SK-N-SH (cell line): ENCODE measurements at regions not wholly inside any gene's neighbourhood (a gene's known extent, or its start where the extent isn't known, plus 50 kb on each side); places are given as distances from the start of the nearest gene placed in this dataset.

Source experiments
- CTCF ChIA-PET: fragments of 300-600, 350-600 bp; formaldehyde crosslinking; extraction: SDS; loops from one replicate; lab custom pipeline; 2021; lab: Yijun Ruan, JAX
- POLR2A ChIA-PET: fragments of 350-600 bp; sonication (Branson Sonifier 250); formaldehyde crosslinking; extraction: SDS; loops from one replicate; lab custom pipeline; 2020; ENCODE audit warnings: antibody characterized with exemption, inconsistent platforms; lab: Yijun Ruan, JAX
- DNase-seq: peaks from one replicate; pipeline ENCODE4 v3.0.0; 2012
- H2AFZ ChIP-seq: fragments of 200-600 bp; sonication (generic); 2 replicates; pipeline ENCODE4 v1.8.1; 2016; ENCODE audit warnings: antibody characterized with exemption, mild to moderate bottlenecking, low read depth
- H3F3A ChIP-seq: fragments of 200-600 bp; sonication (generic); replicated peaks from 2 replicates; pipeline ENCODE3; 2016; ENCODE audit warnings: antibody characterized with exemption, mild to moderate bottlenecking; ENCODE audit not compliant: insufficient read depth
- H3K27ac ChIP-seq, 2 experiments: fragments of 200-500 bp in 1 of 2; fragments of 200-600 bp in 1 of 2; sonication (Bioruptor generic) in 1 of 2; sonication (generic), shearing (Covaris generic) in 1 of 2; 2 replicates each; pipeline versions ENCODE4 v1.5.1 to v1.6.1; 2014 to 2016; ENCODE audit warnings: low read depth in 2 of 2, inconsistent platforms in 1 of 2, low read length in 1 of 2, mild to moderate bottlenecking in 1 of 2, mixed read lengths in 1 of 2
- H3K27me3 ChIP-seq: fragments of 200-600 bp; sonication (generic), shearing (Covaris generic); 2 replicates; pipeline ENCODE4 v1.6.1; 2016; ENCODE audit warnings: mixed run types; ENCODE audit not compliant: insufficient read depth
- H3K36me3 ChIP-seq, 2 experiments: fragments of 200-500 bp in 1 of 2; fragments of 200-600 bp in 1 of 2; sonication (Bioruptor generic) in 1 of 2; sonication (generic) in 1 of 2; replicated peaks in 1 of 2; 2 replicates each; pipeline versions ENCODE3 to v1.5.1; 2014 to 2016; ENCODE audit warnings: low read length in 1 of 2, mild to moderate bottlenecking in 1 of 2; ENCODE audit not compliant: insufficient read depth in 2 of 2, control insufficient read depth in 1 of 2
- H3K4me1 ChIP-seq, 2 experiments: fragments of 200-500 bp in 1 of 2; fragments of 200-600 bp in 1 of 2; sonication (Bioruptor generic) in 1 of 2; sonication (generic), shearing (Covaris generic) in 1 of 2; 2 replicates each; pipeline versions ENCODE4 v1.5.1 to v1.6.1; 2014 to 2016; ENCODE audit warnings: low read depth in 1 of 2, low read length in 1 of 2, mixed run types in 1 of 2; ENCODE audit not compliant: insufficient read depth in 2 of 2, control insufficient read depth in 1 of 2
- H3K4me2 ChIP-seq: fragments of 200-600 bp; sonication (generic), shearing (Covaris generic); 2 replicates; pipeline ENCODE4 v1.6.1; 2017; ENCODE audit warnings: mixed run types
- H3K4me3 ChIP-seq, 2 experiments: fragments of 200-500 bp in 1 of 2; fragments of 200-600 bp in 1 of 2; sonication (Bioruptor generic) in 1 of 2; sonication (generic), shearing (Covaris generic) in 1 of 2; 2 replicates each; pipeline versions ENCODE4 v1.5.1 to v1.8.1; 2014 to 2016; ENCODE audit warnings: low read depth in 2 of 2, inconsistent platforms in 1 of 2, low read length in 1 of 2, mild to moderate bottlenecking in 1 of 2, mixed read lengths in 1 of 2, moderate library complexity in 1 of 2
- H3K79me2 ChIP-seq: fragments of 200-600 bp; sonication (generic); 2 replicates; pipeline ENCODE4 v1.8.1; 2017; ENCODE audit warnings: mild to moderate bottlenecking; ENCODE audit not compliant: insufficient read depth
- H3K9ac ChIP-seq: fragments of 200-600 bp; sonication (generic); 2 replicates; pipeline ENCODE4 v1.6.1; 2017; ENCODE audit warnings: mixed run types
- H3K9me2 ChIP-seq: fragments of 200-600 bp; sonication (generic); 2 replicates; pipeline ENCODE4 v1.6.1; 2017; ENCODE audit warnings: mixed run types
- H3K9me3 ChIP-seq: fragments of 200-600 bp; sonication (generic); 2 replicates; pipeline ENCODE4 v1.6.1; 2017; ENCODE audit warnings: mixed run types, mild to moderate bottlenecking, moderate library complexity
- H4K20me1 ChIP-seq: fragments of 200-600 bp; sonication (generic); 2 replicates; pipeline ENCODE4 v1.6.1; 2017; ENCODE audit warnings: mild to moderate bottlenecking, mixed run types; ENCODE audit not compliant: insufficient read depth
- CTCF ChIP-seq: fragments of 200-600 bp; sonication (generic); IDR thresholded peaks from 2 replicates; pipeline ENCODE4 v1.6.1; 2017; ENCODE audit warnings: antibody characterized with exemption, mild to moderate bottlenecking, moderate library complexity
- EP300 ChIP-seq, 2 experiments: IDR thresholded peaks; 2 replicates each; pipeline versions ENCODE4 v1.4.0 to v1.6.1; 2012; ENCODE audit warnings: borderline replicate concordance in 1 of 2, low read depth in 1 of 2, low read length in 1 of 2
- EZH2phosphoT487 ChIP-seq: fragments of 200-600 bp; sonication (generic); IDR thresholded peaks from 2 replicates; pipeline ENCODE4 v1.6.1; 2017; ENCODE audit warnings: low read depth, mixed run types, mild to moderate bottlenecking, antibody characterized with exemption, moderate library complexity, borderline replicate concordance
- GABPA ChIP-seq: IDR thresholded peaks from 2 replicates; pipeline ENCODE4 v1.4.0; 2012; ENCODE audit warnings: low read depth, mild to moderate bottlenecking
- MXI1 ChIP-seq: IDR thresholded peaks from 2 replicates; pipeline ENCODE4 v1.6.1; 2012; ENCODE audit warnings: mild to moderate bottlenecking, low read depth, low read length, improper control_type of control experiment
- NFIC ChIP-seq: IDR thresholded peaks from 2 replicates; pipeline ENCODE4 v1.4.0; 2012; ENCODE audit warnings: borderline replicate concordance
- PBX3 ChIP-seq: IDR thresholded peaks from 2 replicates; pipeline ENCODE4; 2012
- SIN3A ChIP-seq: IDR thresholded peaks from 2 replicates; pipeline ENCODE4 v1.6.1; 2012; ENCODE audit warnings: low read depth, mild to moderate bottlenecking, low read length, moderate library complexity, borderline replicate concordance
- TEAD4 ChIP-seq: IDR thresholded peaks from 2 replicates; pipeline ENCODE4 v1.4.0; 2012; ENCODE audit warnings: mild to moderate bottlenecking, borderline replicate concordance; ENCODE audit not compliant: insufficient read depth
- USF2 ChIP-seq: fragments of 150-350 bp; IDR thresholded peaks from 2 replicates; pipeline ENCODE4 v1.6.1; 2017; ENCODE audit warnings: antibody characterized with exemption, low read length, low read depth, borderline replicate concordance
- ZBTB33 ChIP-seq: IDR thresholded peaks from 2 replicates; pipeline ENCODE4 v1.4.0; 2012; ENCODE audit warnings: low read depth, borderline replicate concordance
- WGBS: methylation state at CpG from one replicate; pipeline ENCODE4 v1.1.6; 2017; ENCODE audit warnings: low lambda C conversion rate; 5-methylcytosine and 5-hydroxymethylcytosine counted together

- Histone ChIP-seq H2AFZ (no peak overlapping the region), H3F3A (no peaks in the 10 kb centered on the region), H3K9me2 (no peaks in the 10 kb centered on the region), H3K4me2 (no peak overlapping the region), H3K79me2 (no peaks in the 10 kb centered on the region), H3K9me3 (no peaks in the 10 kb centered on the region), H3K27me3 (no peaks in the 10 kb centered on the region), H3K36me3 (no peaks in the 10 kb centered on the region), H3K4me3 (no peak overlapping the region), H3K27ac (no peak overlapping the region), H4K20me1 (no peaks in the 10 kb centered on the region), H3K4me1 (peaks cover 9 to 18% of the 10 kb centered on the region in 2 experiments; a peak in 3 of 4 replicates), H3K9ac (no peak overlapping the region)
- no peak for TF ChIP-seq CTCF
- no peak for TF ChIP-seq MXI1
- TF ChIP-seq NFIC: no peak
- no peak for TF ChIP-seq GABPA
- TF ChIP-seq EP300 (IDR thresholded peaks at IDR 0.05; ENCODE audit: borderline replicate concordance in 1 of 2, low read depth in 1 of 2, low read length in 1 of 2): no peak
- TF ChIP-seq TEAD4: no peak
- no peak for TF ChIP-seq SIN3A
- ChIA-PET POLR2A (no interaction called here), CTCF (no interaction called here)
- DNase-seq: no peak
- WGBS: 57% methylated on average over 4 of the region's 4 CpGs
Observed at GRCh38 chr14:71247106-71247505, 339.8 kb downstream of the PCNX1 start.

- TF ChIP-seq EZH2phosphoT487 (no peak), ZBTB33 (no peak), USF2 (no peak), PBX3 (no peak)
- TF ChIP-seq, all 33 proteins: peak for 0
- H3K9me2 ChIP-seq: no peaks in the 10 kb centered on the region
- POLR2A ChIA-PET: no interaction called here
- DNase-seq: no peak
- H3K27ac ChIP-seq: no peak overlapping the region
- peaks cover 4 to 7% of the 10 kb centered on the region in 2 experiments; a peak in 3 of 4 replicates for H3K4me1 ChIP-seq
- no peaks in the 10 kb centered on the region for H3K9me3 ChIP-seq
- 39% methylated on average over 3 of the region's 3 CpGs for WGBS
- CTCF ChIA-PET: no interaction called here
- H3K9ac ChIP-seq: no peak overlapping the region
- H3K36me3 ChIP-seq: no peaks in the 10 kb centered on the region
- no peaks in the 10 kb centered on the region for H4K20me1 ChIP-seq
- no peaks in the 10 kb centered on the region for H3K79me2 ChIP-seq
- H3F3A ChIP-seq: no peaks in the 10 kb centered on the region
- H3K4me3 ChIP-seq: no peak overlapping the region
- no peaks in the 10 kb centered on the region for H3K27me3 ChIP-seq
- H3K4me2 ChIP-seq: no peak overlapping the region
- no peak overlapping the region for H2AFZ ChIP-seq
Observed at GRCh38 chr14:71248194-71248593, 340.9 kb downstream of the PCNX1 start.
